ENCODE measurements at regions not wholly inside any gene's neighbourhood (a gene's known extent, or its start where the extent isn't known, plus 50 kb on each side); places are given as distances from the start of the nearest gene placed in this dataset.

DNA sequence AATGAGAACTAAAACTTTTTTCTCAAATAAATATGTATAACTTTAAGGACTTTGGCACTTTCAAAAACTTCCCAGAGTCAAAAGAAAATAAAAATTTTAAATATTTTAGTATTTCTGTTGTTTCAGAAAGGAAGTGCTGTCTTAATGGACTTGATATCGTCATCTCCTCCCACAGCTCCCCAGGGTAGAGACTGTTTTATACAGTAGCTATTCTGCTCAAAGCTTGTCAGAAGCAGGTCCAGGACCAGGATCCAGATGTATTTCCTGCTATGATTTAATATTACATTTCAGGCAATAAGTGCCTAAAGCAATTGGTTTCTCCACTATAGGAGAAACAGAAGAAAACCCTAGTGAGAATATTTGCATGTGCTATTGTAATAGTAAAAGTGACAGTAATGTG is 218.5 kb upstream of the G2E3 start:
- POLR2A ChIA-PET, result no interaction called here
- CTCF ChIA-PET, result interaction anchor here (1.1 kb wide), 1 partner anchor 10 kb away, joined by 3 read pairs; no protein-coding TSS in a partner anchor
- Histone ChIP-seq H3K27me3 (ENCODE audit: control insufficient read depth, insufficient read depth, low read length) (no peaks in the 10 kb centered on the region), H3K4me3 (ENCODE audit: low read depth, low read length) (no peak overlapping the region), H3K27ac (ENCODE audit: low read depth, low read length) (no peak overlapping the region), H3K9me3 (ENCODE audit: control insufficient read depth, insufficient read depth, low read length) (no peaks in the 10 kb centered on the region)
- DNase-seq (ENCODE audit: low read depth, low spot score), result no peak
- TF ChIP-seq, protein P1, sequence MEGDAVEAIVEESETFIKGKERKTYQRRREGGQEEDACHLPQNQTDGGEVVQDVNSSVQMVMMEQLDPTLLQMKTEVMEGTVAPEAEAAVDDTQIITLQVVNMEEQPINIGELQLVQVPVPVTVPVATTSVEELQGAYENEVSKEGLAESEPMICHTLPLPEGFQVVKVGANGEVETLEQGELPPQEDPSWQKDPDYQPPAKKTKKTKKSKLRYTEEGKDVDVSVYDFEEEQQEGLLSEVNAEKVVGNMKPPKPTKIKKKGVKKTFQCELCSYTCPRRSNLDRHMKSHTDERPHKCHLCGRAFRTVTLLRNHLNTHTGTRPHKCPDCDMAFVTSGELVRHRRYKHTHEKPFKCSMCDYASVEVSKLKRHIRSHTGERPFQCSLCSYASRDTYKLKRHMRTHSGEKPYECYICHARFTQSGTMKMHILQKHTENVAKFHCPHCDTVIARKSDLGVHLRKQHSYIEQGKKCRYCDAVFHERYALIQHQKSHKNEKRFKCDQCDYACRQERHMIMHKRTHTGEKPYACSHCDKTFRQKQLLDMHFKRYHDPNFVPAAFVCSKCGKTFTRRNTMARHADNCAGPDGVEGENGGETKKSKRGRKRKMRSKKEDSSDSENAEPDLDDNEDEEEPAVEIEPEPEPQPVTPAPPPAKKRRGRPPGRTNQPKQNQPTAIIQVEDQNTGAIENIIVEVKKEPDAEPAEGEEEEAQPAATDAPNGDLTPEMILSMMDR (IDR thresholded peaks at IDR 0.05; ENCODE audit: low read depth, low read length), result no peak

DNA sequence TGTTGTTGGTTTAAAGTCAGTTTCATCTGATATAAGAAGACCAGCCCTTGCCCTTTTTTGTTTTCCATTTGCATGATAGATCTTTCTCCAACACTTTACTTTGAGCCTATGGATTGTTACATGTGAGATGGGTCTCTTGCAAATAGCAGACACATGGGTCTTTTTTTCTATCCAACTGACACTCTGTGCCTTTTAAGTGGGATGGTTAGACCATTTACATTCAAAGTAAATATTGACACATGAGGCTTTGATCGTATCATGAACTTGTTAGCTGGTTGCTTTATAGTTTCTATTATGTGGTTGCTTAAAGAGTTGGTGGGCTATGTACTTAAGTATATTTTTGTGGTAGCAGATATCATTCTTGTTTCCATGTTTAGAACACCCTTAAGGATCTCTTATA is 213.4 kb upstream of the G2E3 start:
- DNase-seq (ENCODE audit: low read depth, low spot score), result no peak
- Histone ChIP-seq H3K4me3 (ENCODE audit: low read depth, low read length) (no peak overlapping the region), H3K9me3 (ENCODE audit: control insufficient read depth, insufficient read depth, low read length) (no peaks in the 10 kb centered on the region), H3K27ac (ENCODE audit: low read depth, low read length) (no peak overlapping the region), H3K27me3 (ENCODE audit: control insufficient read depth, insufficient read depth, low read length) (no peaks in the 10 kb centered on the region)
- ChIA-PET POLR2A (no interaction called here), CTCF (no interaction called here)
- TF ChIP-seq, protein P1 (IDR thresholded peaks at IDR 0.05; ENCODE audit: low read depth, low read length), result no peak

DNA sequence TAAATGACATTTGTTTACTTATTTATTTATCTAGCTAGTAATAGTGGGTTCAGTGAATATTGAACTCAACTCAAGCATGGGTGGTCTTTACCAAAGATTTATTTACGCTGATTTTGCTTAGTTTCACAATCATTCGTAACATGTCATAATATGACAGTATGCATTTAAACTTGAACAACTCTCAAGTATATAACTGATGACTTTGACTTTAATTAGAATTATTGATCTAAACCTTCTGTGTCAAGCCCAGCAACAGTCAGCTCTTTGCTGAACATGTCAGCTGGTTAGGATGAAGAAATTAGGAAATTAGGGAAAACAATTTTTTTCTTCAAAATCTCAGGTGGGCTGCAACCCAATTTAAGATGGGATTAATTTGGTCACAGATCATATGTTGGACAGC is 210.5 kb upstream of the G2E3 start:
- CTCF ChIA-PET, result interaction anchor here (0.8 to 1.4 kb wide), 2 partner anchors 18 to 27 kb away, joined by 3 read pairs; no protein-coding TSS in a partner anchor
- Histone ChIP-seq H3K9me3 (ENCODE audit: control insufficient read depth, insufficient read depth, low read length) (no peaks in the 10 kb centered on the region), H3K27ac (ENCODE audit: low read depth, low read length) (no peak overlapping the region), H3K4me3 (ENCODE audit: low read depth, low read length) (no peak overlapping the region), H3K27me3 (ENCODE audit: control insufficient read depth, insufficient read depth, low read length) (no peaks in the 10 kb centered on the region)
- no peak for DNase-seq (ENCODE audit: low read depth, low spot score)
- TF ChIP-seq, protein P1 (IDR thresholded peaks at IDR 0.05; ENCODE audit: low read depth, low read length), result no peak
- POLR2A ChIA-PET, result no interaction called here

DNA sequence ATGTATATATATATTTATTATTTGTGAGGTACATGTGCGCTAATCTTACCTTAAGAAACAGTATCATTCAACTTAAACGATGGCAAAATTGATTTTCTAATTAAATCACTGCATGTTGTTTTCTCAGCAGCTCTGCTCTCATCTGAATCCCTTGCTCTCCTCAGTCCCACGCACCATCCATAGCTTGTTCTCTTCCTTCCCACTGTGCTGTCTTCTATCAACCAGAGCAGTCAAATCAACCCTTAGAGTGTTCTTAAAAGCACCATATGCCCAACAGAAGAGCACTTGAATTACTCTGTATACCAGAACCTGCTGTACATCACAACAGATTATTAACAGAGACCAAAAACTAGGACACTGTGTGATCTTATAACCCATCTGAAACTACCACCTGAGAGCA is 209.4 kb upstream of the G2E3 start:
- no peak overlapping the region for H3K27ac ChIP-seq (ENCODE audit: low read depth, low read length)
- TF ChIP-seq, protein P1 (IDR thresholded peaks at IDR 0.05; ENCODE audit: low read depth, low read length), result no peak
- H3K4me3 ChIP-seq (ENCODE audit: low read depth, low read length), result no peak overlapping the region
- POLR2A ChIA-PET, result no interaction called here
- no peak for DNase-seq (ENCODE audit: low read depth, low spot score)
- no peaks in the 10 kb centered on the region for H3K9me3 ChIP-seq (ENCODE audit: control insufficient read depth, insufficient read depth, low read length)
- CTCF ChIA-PET, result interaction anchor here (0.9 to 1.4 kb wide), 2 partner anchors 10 to 26 kb away, joined by 3 read pairs; no protein-coding TSS in a partner anchor
- H3K27me3 ChIP-seq (ENCODE audit: control insufficient read depth, insufficient read depth, low read length), result no peaks in the 10 kb centered on the region

DNA sequence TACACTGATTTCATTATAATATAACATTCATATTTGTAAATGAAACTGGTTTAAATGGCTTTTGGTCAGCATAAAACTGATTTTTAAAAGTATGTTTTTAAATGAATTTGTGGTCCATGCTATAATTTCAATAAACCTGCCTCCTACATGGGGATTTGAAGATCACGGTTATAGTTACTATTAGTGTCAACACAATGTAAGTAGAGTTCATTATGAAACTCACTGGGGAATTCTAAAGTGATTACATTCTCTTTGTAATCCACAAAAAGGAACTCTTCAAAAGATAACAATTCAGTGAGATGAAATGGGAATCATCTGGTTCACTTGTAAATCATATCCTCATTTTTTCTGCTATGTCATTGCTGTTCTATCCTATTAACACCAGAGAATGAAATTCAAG is 204.5 kb upstream of the G2E3 start:
- no peak for DNase-seq (ENCODE audit: low read depth, low spot score)
- Histone ChIP-seq H3K27ac (ENCODE audit: low read depth, low read length) (no peak overlapping the region), H3K27me3 (ENCODE audit: control insufficient read depth, insufficient read depth, low read length) (peaks cover 3% of the 10 kb centered on the region), H3K4me3 (ENCODE audit: low read depth, low read length) (no peak overlapping the region), H3K9me3 (ENCODE audit: control insufficient read depth, insufficient read depth, low read length) (no peaks in the 10 kb centered on the region)
- POLR2A ChIA-PET, result no interaction called here
- CTCF ChIA-PET, result no interaction called here
- TF ChIP-seq, protein P1 (IDR thresholded peaks at IDR 0.05; ENCODE audit: low read depth, low read length), result no peak

Measured in AG04450 (cell line).